ENCODE measurements at regions not wholly inside any gene's neighbourhood (a gene's known extent, or its start where the extent isn't known, plus 50 kb on each side); places are given as distances from the start of the nearest gene placed in this dataset.
A peak's percentile ranks its signal among the peaks of the same experiment; 100 is the strongest.

GRCh38 chr20:62561182-62561581 lies 81.1 kb upstream of the SLCO4A1 start:
- DNase-seq (ENCODE audit: low read depth in 2 of 3, low spot score in 2 of 3): peak in 2 of 3 donors; percentile 14 to 34

- peak in 2 of 3 donors; percentile 40 to 62 for DNase-seq (ENCODE audit: low read depth in 2 of 3, low spot score in 2 of 3)
Observed at GRCh38 chr20:62561948-62562347, 80.4 kb upstream of the SLCO4A1 start.

DNA sequence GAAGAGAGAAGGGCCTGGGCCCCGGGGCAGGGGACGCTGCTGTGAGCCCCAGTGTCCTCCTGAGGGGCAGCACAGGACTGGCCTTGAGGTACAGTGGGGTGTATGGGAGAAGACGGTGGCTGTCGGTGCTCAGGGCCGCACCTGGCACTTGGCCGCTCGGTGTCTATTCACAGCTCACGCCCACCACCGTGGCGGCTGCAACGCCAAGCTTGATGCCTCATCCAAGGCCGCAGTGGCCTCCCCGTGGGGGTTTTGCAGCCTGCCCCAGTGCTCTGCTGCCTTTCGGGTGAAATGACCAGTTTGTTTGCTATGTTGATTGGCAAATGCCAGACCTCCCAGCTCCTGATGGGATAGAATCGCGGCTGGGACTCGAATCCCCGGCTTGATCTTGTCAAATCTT lies 79.5 kb upstream of the SLCO4A1 start:
- no peak for DNase-seq (ENCODE audit: low read depth in 2 of 3, low spot score in 2 of 3)

GRCh38 chr20:62563561-62563960 lies 78.7 kb upstream of the SLCO4A1 start:
- no peak for DNase-seq (ENCODE audit: low read depth in 2 of 3, low spot score in 2 of 3)

DNA sequence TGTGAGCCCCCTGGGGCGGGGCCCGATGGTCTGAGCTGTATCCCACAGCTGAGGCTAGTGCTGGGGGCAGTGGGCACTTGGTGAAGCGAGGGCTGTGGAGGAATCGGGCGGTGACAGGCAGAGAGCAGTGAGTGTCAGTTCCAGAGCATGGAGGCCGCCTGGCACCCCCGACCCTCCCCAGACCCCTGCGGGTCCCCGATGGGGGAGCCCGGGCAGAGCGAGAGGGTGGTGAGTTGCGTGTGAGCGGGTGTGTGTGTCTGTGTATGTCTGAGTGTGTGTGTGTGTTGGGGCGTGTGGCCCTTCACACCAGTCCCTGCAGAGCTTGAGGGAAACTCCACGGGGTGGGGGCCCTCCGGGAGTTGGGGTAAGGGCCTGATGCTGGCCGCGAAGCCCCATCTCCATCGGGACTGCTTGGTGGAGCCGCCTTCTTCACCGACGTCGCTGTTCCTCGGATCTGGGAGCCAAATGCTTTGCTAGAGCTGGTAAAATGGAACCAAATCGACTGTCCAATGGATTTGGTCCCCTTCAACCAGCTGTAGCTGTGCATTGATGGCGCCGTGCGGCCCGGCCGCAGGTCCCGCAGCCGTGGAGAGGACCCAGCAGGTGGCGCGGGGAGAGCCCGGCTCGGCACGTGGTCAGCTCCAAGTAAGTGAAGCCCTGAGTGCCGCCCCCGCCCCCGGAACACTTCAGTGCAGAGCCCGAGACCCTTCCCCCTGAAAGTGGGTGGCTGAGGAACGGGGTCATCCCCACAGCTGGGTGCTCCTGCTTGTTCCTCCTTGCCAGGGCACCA lies 77.7 kb upstream of the SLCO4A1 start:
- no peak for DNase-seq (ENCODE audit: low read depth in 2 of 3, low spot score in 2 of 3)

- no peak for DNase-seq (ENCODE audit: low read depth in 2 of 3, low spot score in 2 of 3)
Observed at GRCh38 chr20:62566266-62566665, 76.0 kb upstream of the SLCO4A1 start.

DNA sequence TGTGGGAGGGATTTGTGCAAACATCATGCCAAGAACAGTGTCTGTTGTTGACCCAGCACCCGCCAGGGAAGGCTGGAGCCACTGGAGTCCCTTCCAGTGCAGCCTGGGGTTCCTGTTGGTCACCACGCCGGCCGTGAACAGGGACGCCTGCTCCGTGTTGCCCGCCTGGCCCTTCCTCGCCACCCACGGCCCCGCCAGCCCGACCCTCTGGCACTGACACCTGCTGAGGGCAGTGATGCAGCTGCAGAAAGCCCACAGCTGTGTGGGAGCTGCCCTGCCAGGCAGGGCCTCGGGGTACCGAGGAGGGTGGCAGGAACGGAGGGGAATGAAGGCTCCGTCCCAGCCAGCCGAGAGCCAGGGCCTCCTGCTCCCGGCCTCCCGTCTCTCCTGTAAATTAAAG lies 75.5 kb upstream of the SLCO4A1 start:
- no peak for DNase-seq (ENCODE audit: low read depth in 2 of 3, low spot score in 2 of 3)

- no peak for DNase-seq (ENCODE audit: low read depth in 2 of 3, low spot score in 2 of 3)
Observed at GRCh38 chr20:62567246-62568044, 74.9 kb upstream of the SLCO4A1 start.

DNA sequence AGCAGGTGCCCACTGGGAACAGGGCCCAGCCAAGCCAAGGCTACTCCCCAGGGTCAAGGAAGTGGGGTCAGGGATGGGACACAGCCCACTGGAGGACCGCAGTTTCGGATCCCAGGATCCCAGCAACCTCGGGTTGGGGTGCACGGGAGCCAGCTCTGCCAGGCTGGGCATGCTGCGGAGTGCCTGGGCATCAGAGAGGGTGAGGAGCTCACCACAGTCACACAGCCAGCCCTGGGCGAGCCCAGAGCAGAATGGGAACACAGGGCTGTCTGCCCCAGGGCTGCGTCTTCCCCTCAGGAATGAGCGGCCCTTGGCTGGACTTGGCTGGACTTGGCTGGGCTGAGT lies 74.3 kb upstream of the SLCO4A1 start:
- DNase-seq (ENCODE audit: low read depth in 2 of 3, low spot score in 2 of 3): no peak

DNA sequence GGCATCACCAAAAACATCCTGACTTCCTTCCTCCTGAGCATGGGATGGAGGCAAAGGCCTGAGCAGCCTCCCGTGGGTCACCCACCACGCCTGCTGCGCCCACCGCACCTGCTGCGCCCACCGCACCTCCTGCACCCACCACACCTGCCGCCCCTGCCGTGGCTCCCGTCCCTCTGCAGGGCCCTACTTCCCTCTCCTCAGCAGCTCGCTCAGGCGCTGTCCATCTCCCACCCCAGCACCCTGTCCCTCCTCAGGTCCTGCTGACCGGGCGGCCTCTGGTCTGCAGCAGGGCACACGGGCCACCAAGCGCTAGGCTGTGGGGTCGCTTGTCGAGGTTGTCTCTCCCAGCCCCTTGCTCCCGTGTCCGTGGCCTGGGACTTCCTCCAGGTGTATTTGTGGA lies 72.7 kb upstream of the SLCO4A1 start:
- no peak for DNase-seq (ENCODE audit: low read depth in 2 of 3, low spot score in 2 of 3)

GRCh38 chr20:62570403-62570802 lies 71.9 kb upstream of the SLCO4A1 start:
- DNase-seq (ENCODE audit: low read depth in 2 of 3, low spot score in 2 of 3): no peak

DNA sequence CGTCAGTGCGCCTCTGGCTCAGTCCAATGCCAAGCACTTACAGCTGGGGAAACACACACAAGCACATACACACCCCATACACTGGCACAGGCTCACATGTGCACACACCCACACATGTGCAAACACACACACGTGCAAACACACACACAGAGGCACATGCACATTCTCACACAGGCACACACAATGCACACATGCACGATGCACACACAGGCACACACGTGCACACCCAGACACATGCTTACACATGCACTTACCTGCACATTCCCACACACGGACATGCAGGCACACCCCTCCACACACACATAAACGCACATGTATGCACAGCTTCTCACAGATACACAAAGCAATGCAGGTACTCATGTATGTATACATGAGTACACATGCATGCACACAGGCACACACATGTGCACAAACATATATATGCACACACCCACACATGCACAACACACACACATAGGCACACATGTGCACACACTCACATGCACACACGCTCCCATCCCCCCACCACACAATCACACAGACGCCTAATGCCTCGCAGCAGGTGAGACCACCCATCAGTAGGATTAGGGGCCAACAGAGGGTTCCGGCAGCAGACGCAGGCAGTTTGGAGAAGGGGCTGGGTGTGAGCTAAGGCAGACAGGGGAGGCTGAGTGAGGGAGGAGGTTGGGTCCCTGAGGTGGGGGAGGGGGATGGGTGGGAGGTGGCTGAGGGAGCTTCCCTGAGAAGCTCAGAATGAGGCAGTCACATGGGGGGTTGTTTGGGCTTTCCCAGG lies 71.2 kb upstream of the SLCO4A1 start:
- no peak for DNase-seq (ENCODE audit: low read depth in 2 of 3, low spot score in 2 of 3)

DNA sequence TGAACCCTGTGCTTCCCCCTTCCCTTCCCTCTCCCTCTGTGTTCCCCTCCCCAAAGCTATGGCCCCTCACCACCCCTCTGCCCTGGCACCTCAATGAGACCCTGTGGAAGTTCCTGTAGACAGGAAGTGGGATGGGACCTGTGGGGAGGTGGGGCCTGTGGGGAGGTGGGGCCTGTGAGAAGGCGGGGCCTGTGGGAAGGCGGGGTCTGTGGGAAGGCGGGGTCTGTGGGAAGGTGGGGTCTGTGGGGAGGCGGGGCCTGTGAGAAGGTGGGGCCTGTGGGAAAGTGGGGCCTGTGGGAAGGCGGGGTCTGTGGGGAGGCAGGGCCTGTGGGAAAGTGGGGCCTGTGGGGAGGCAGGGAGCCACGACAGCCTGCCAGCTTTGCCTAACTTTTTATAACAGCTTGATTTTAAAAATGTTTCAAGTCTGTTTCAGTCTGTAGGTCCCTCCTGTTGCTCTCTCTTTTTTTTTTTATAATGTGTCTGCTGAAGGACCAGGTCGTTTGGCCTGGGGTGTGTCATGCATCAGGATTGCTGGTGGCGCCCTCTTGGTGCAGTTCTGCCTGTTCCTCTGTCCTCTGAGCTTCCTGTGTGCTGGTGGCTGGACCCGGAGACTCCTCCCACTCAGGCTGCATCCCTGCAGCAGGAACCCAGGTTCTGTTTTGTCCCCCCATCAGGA lies 70.5 kb upstream of the SLCO4A1 start:
- DNase-seq (ENCODE audit: low read depth in 2 of 3, low spot score in 2 of 3): peak in 1 of 3 donors; percentile 43

DNA sequence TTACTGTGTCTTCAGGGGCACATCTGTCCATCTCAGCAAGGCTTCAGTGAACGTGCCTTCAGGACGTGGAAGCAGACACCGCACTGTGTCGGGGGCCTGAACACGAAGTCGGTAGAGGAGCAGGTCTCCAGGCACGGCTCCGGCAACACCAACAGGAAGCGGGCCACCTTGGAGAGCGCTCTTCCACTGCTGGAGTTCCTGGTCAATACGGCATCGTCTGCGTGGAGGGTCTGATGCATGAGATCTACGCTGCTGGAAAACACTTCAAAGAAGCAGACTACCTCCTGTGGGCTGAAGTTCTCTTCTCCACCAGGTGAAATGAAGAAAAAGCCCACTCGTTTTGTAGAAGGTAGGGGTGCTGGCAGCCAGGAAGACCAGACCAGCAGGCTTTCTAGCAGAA lies 69.3 kb upstream of the SLCO4A1 start:
- DNase-seq (ENCODE audit: low read depth in 2 of 3, low spot score in 2 of 3): no peak

DNA sequence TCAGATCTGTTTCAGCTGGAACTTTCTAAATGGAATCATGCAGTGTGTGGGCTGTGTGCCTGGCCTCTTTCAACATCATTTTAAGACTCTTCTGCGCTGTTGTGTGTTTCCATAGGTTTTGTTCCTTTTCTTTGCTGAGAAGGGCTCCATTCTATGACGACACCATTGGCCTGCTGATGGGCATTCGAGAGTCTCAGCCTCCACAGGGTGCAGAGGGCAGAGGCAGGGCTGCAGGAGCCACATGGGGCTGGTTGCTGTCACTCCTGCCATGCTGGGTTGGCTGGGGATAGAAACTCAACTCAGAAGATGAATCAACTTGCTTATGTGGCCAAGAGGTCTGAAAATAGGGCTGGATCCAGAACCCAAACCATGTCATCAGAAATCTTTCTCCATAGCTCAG lies 68.5 kb upstream of the SLCO4A1 start:
- no peak for DNase-seq (ENCODE audit: low read depth in 2 of 3, low spot score in 2 of 3)

GRCh38 chr20:62574230-62574993 lies 67.9 kb upstream of the SLCO4A1 start:
- no peak for DNase-seq (ENCODE audit: low read depth in 2 of 3, low spot score in 2 of 3)

GRCh38 chr20:62575976-62576722 lies 66.2 kb upstream of the SLCO4A1 start:
- no peak for DNase-seq (ENCODE audit: low read depth in 2 of 3, low spot score in 2 of 3)

GRCh38 chr20:62576815-62577489 lies 65.4 kb upstream of the SLCO4A1 start:
- peak in 2 of 3 donors; percentile 24 to 55 for DNase-seq (ENCODE audit: low read depth in 2 of 3, low spot score in 2 of 3)

- no peak for DNase-seq (ENCODE audit: low read depth in 2 of 3, low spot score in 2 of 3)
Observed at GRCh38 chr20:62577490-62577836, 64.8 kb upstream of the SLCO4A1 start.
